Body of pancreas (tissue), 4 donors: ENCODE measurements at regions not wholly inside any gene's neighbourhood (a gene's known extent, or its start where the extent isn't known, plus 50 kb on each side); places are given as distances from the start of the nearest gene placed in this dataset.

Experiments
- ATAC-seq: fragments of 150-250 bp; one replicate; pipeline ENCODE4 v1.9.1; 2016
- DNase-seq, 4 donors: peaks; one replicate each; pipeline ENCODE4 v3.0.0-alpha.2; 2019
- H3K27ac ChIP-seq, 4 donors: fragments of 200-600 bp; sonication (generic); 1 replicate in 3 of 4; 2 replicates in 1 of 4; pipeline versions ENCODE4 v1.5.1 to v1.6.1; 2016 to 2019; ENCODE audit warnings: mild to moderate bottlenecking in 1 of 4, mixed read lengths in 1 of 4, moderate library complexity in 1 of 4
- H3K27me3 ChIP-seq, 2 donors: fragments of 200-600 bp; sonication (generic); one replicate each; pipeline ENCODE4 v1.6.0; 2016; ENCODE audit warnings: mild to moderate bottlenecking in 1 of 2
- H3K36me3 ChIP-seq, 2 donors: fragments of 200-600 bp; sonication (generic); replicated peaks in 1 of 2; 2 replicates each; pipeline ENCODE4 v1.5.1; 2016; ENCODE audit warnings: low read depth in 2 of 2; ENCODE audit not compliant: insufficient read depth in 1 of 2
- H3K4me1 ChIP-seq: fragments of 200-600 bp; sonication (generic); one replicate; pipeline ENCODE4 v1.6.0; 2016
- H3K4me3 ChIP-seq, 2 donors: fragments of 200-600 bp; sonication (generic); 1 replicate in 1 of 2; 2 replicates in 1 of 2; pipeline ENCODE4 v1.5.1; 2016 to 2019
- H3K9me3 ChIP-seq, 3 donors: fragments of 200-600 bp; sonication (generic); 1 replicate in 2 of 3; 2 replicates in 1 of 3; pipeline ENCODE4 v1.5.1; 2016
- POLR2A ChIP-seq, 3 donors: fragments of 450-650 bp; IDR thresholded peaks; one replicate each; pipeline ENCODE4 v1.6.1; 2016; ENCODE audit warnings: antibody characterized with exemption in 3 of 3, mild to moderate bottlenecking in 2 of 3
- WGBS, 2 donors: methylation state at CpG; one replicate each; pipeline ENCODE4 v1.1.5; 2017; 5-methylcytosine and 5-hydroxymethylcytosine counted together
- intact Hi-C: fragments of 100-400 bp; cut with DNase I; formaldehyde crosslinking; loops from one replicate; pipeline ENCODE4 v1.15.1; 2023
- TF ChIP-seq, protein P1 (sequence below), 7 experiments: fragments of 450-650 bp in 4 of 7; fragments of 200-600 bp in 3 of 7; sonication (generic) in 3 of 7; IDR thresholded peaks; one replicate each; pipeline ENCODE4 v1.5.1; 2016 to 2019; ENCODE audit warnings: antibody characterized with exemption in 7 of 7

DNA sequence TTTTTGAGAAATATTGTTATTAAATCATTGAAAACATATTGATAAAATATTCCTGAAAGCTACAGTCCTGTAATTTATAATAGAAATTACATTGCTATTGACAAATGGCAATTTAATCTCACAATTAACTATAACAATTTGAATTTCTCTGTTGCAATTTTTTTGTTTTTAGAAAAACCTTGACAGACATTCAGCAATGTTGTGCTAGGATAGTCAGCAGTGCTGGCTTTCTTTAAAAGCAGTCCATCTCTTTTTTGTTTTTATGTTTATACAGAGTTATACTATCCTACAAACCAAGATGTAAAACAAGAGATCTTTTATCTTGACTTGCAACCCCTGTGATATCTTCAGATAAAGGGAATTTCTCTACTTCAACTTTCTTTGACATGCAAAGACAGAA lies 93.1 kb downstream of the TUSC7 start:
- no peak overlapping the region for H3K4me3 ChIP-seq
- ATAC-seq, result no peak
- no peak overlapping the region for H3K27ac ChIP-seq
- H3K9me3 ChIP-seq, result no peaks in the 10 kb centered on the region
- no peaks in the 10 kb centered on the region for H3K27me3 ChIP-seq
- intact Hi-C loops, result no loop called here
- DNase-seq, result no peak
- TF ChIP-seq, protein P1, sequence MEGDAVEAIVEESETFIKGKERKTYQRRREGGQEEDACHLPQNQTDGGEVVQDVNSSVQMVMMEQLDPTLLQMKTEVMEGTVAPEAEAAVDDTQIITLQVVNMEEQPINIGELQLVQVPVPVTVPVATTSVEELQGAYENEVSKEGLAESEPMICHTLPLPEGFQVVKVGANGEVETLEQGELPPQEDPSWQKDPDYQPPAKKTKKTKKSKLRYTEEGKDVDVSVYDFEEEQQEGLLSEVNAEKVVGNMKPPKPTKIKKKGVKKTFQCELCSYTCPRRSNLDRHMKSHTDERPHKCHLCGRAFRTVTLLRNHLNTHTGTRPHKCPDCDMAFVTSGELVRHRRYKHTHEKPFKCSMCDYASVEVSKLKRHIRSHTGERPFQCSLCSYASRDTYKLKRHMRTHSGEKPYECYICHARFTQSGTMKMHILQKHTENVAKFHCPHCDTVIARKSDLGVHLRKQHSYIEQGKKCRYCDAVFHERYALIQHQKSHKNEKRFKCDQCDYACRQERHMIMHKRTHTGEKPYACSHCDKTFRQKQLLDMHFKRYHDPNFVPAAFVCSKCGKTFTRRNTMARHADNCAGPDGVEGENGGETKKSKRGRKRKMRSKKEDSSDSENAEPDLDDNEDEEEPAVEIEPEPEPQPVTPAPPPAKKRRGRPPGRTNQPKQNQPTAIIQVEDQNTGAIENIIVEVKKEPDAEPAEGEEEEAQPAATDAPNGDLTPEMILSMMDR (IDR thresholded peaks at IDR 0.05), result no peak
- no peak for TF ChIP-seq POLR2A (IDR thresholded peaks at IDR 0.05)
- H3K36me3 ChIP-seq, result no peaks in the 10 kb centered on the region
- H3K4me1 ChIP-seq, result no peaks in the 10 kb centered on the region

DNA sequence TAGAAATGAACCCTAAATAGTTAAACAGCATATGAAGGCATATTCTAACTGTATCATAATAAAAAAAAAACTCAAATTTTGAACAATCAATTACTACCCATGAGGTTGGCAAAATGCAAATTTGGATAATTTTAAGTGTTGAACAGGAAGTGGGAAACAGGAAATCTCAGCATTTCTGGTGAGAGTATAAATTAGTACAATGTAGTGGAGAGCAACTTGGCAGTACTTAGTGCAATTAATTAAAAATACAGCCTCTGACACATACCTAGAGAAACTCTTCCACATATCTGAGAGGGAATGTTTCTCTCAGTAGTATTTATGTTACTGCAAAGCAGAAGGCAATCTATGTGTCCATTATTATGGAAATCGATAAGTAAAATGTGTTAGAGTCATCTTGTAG lies 96.8 kb downstream of the TUSC7 start:
- no peak for ATAC-seq
- TF ChIP-seq POLR2A (IDR thresholded peaks at IDR 0.05), result no peak
- TF ChIP-seq, protein P1 (IDR thresholded peaks at IDR 0.05), result no peak
- H3K36me3 ChIP-seq, result no peaks in the 10 kb centered on the region
- no peak overlapping the region for H3K27ac ChIP-seq
- 67 to 92% methylated on average over 1 of the region's 1 CpG for WGBS, 2 donors
- intact Hi-C loops, result no loop called here
- no peaks in the 10 kb centered on the region for H3K9me3 ChIP-seq
- DNase-seq, result no peak
- no peak overlapping the region for H3K4me3 ChIP-seq
- H3K27me3 ChIP-seq, result no peaks in the 10 kb centered on the region
- H3K4me1 ChIP-seq, result no peaks in the 10 kb centered on the region

DNA sequence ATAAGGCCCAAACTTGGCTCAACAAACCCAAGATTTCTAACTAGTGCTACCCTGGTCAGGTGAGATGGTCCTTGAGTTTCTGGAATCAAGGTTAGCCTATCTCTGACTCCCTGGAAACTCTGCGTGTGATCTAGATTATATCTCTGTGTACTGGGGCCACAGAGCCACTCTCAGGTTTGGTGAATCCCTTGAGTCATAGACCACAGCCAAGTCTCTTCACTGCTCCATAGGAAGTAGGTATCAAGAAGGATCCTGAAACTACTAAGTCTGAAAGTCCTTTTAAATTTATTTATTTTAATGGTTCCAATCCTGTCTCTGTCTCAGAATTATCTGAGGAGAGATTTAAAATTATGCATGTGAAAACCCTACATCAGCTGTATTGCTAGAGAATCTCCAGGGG lies 99.1 kb downstream of the TUSC7 start:
- Histone ChIP-seq H3K27me3 (no peaks in the 10 kb centered on the region), H3K4me3 (no peak overlapping the region), H3K9me3 (no peaks in the 10 kb centered on the region), H3K36me3 (no peaks in the 10 kb centered on the region), H3K4me1 (no peaks in the 10 kb centered on the region), H3K27ac (no peak overlapping the region)
- intact Hi-C loops, result no loop called here
- ATAC-seq (no peak), DNase-seq (no peak)
- WGBS, 2 donors, result 55 to 67% methylated on average over 1 of the region's 1 CpG
- TF ChIP-seq, protein P1 (IDR thresholded peaks at IDR 0.05), result no peak
- TF ChIP-seq POLR2A (IDR thresholded peaks at IDR 0.05), result no peak

DNA sequence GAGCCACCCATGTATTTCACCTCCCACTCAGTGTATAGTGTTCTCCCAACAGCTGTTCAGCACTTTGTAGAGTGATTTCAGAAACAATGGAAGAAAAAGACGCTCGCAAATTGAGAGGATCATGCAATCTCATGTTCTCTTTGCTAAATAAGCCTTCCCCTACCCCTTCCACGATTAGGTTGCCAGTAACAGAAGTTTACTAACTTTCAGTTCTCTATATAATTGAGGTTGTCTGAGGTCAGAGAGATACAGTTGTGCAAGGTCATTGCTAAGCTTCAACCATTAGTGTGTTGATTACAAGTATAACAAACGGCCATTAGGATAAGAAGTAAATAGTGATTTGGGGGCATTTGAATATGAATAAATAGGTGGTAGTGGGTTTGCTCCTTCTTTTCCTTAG lies 99.6 kb downstream of the TUSC7 start:
- H3K4me1 ChIP-seq, result no peaks in the 10 kb centered on the region
- no peak overlapping the region for H3K27ac ChIP-seq
- 47 to 68% methylated on average over 4 of the region's 4 CpGs for WGBS, 2 donors
- no peaks in the 10 kb centered on the region for H3K27me3 ChIP-seq
- no peaks in the 10 kb centered on the region for H3K9me3 ChIP-seq
- H3K36me3 ChIP-seq, result no peaks in the 10 kb centered on the region
- H3K4me3 ChIP-seq, result no peak overlapping the region
- ATAC-seq (no peak), DNase-seq (no peak)
- TF ChIP-seq POLR2A (IDR thresholded peaks at IDR 0.05), result no peak
- TF ChIP-seq, protein P1 (IDR thresholded peaks at IDR 0.05), result no peak
- intact Hi-C loops, result no loop called here

DNA sequence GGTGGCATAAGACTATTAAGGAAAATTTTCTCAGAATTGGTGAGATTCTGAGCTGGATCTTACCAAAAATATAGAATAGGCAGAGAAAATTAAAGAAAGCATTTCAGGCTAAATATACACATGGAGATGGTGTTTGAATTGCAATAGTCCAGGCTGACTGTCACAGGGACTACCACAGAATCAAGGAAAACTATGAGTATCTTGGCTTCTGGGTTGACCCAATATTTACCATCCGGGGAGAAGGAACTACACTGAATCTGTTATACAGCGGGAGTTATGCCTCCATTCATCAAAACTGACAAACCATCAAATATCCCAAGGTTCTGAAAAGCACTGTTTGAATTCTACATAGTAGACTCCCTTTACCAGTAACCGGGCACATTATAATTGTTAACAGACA lies 102.2 kb downstream of the TUSC7 start:
- TF ChIP-seq, protein P1 (IDR thresholded peaks at IDR 0.05), result no peak
- TF ChIP-seq POLR2A (IDR thresholded peaks at IDR 0.05), result no peak

More for the DNA sequence above, 102.2 kb downstream of the TUSC7 start:
- Histone ChIP-seq H3K4me3 (no peak overlapping the region), H3K27ac (no peak overlapping the region), H3K27me3 (no peaks in the 10 kb centered on the region), H3K36me3 (no peaks in the 10 kb centered on the region), H3K4me1 (no peaks in the 10 kb centered on the region), H3K9me3 (no peaks in the 10 kb centered on the region)
- no peak for DNase-seq
- intact Hi-C loops, result no loop called here
- 48 to 55% methylated on average over 3 of the region's 3 CpGs for WGBS, 2 donors
- ATAC-seq, result no peak
